HEK293T (cell line): ENCODE measurements at regions not wholly inside any gene's neighbourhood (a gene's known extent, or its start where the extent isn't known, plus 50 kb on each side); places are given as distances from the start of the nearest gene placed in this dataset.

Experiments used
- CTBP1 ChIP-seq: fragments of 450-650 bp; IDR thresholded peaks from 2 replicates; pipeline ENCODE4 v1.6.1; 2016; ENCODE audit warnings: borderline replicate concordance
- L3MBTL2 ChIP-seq: fragments of 450-650 bp; conservative IDR thresholded peaks from 2 replicates; pipeline ENCODE4 v1.6.1; 2016; ENCODE audit warnings: mild to moderate bottlenecking

- TF ChIP-seq CTBP1 (no peak), L3MBTL2 (no peak)
These were observed 57.7 kb upstream of the SESTD1 start for GRCh38 chr2:179322289-179322688.
